ENCODE measurements at regions not wholly inside any gene's neighbourhood (a gene's known extent, or its start where the extent isn't known, plus 50 kb on each side); places are given as distances from the start of the nearest gene placed in this dataset.

- H3K36me3 ChIP-seq (ENCODE audit: control insufficient read depth in 5 of 5, insufficient read depth in 5 of 5, low read length in 5 of 5): no peaks in the 10 kb centered on the region
- H3K27me3 ChIP-seq (ENCODE audit: control insufficient read depth in 5 of 5, insufficient read depth in 4 of 5, low read length in 5 of 5): no peaks in the 10 kb centered on the region
- H3K4me1 ChIP-seq (ENCODE audit: control insufficient read depth in 5 of 5, insufficient read depth in 5 of 5, low read length in 5 of 5): no peaks in the 10 kb centered on the region
- H3K9ac ChIP-seq (ENCODE audit: low read length in 5 of 5): no peak overlapping the region
- H3K9me3 ChIP-seq (ENCODE audit: control insufficient read depth in 5 of 5, low read length in 5 of 5): no peaks in the 10 kb centered on the region
- no peak overlapping the region for H3K4me3 ChIP-seq (ENCODE audit: low read depth in 1 of 5, low read length in 5 of 5)
- no peak overlapping the region for H3K27ac ChIP-seq (ENCODE audit: low read depth, low read length)
Observed at GRCh38 chr3:159632128-159632527, 356.5 kb upstream of the IL12A start.

DNA sequence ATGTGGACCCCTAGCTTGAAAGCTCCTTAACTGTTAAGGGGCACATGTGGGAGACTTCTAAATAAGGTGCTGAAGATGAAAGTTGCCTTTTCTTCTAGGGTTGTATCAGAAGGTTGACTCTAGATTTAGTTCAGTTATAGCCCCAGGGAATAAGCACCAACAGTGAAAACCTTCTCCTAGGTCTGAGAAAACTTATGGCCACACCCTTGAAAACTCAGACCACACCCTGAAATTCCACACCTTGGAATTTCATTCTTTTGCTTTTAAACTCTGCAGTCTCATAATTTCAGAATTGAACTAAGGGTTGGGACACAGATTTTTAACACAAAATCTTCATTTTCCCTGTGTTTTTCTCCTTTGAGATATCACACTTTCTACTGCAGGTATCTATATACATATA is 355.8 kb upstream of the IL12A start:
- H3K27me3 ChIP-seq (ENCODE audit: control insufficient read depth in 5 of 5, insufficient read depth in 4 of 5, low read length in 5 of 5): no peaks in the 10 kb centered on the region
- H3K27ac ChIP-seq (ENCODE audit: low read depth, low read length): no peak overlapping the region
- H3K36me3 ChIP-seq (ENCODE audit: control insufficient read depth in 5 of 5, insufficient read depth in 5 of 5, low read length in 5 of 5): no peaks in the 10 kb centered on the region
- H3K9ac ChIP-seq (ENCODE audit: low read length in 5 of 5): no peak overlapping the region
- no peak overlapping the region for H3K4me3 ChIP-seq (ENCODE audit: low read depth in 1 of 5, low read length in 5 of 5)
- H3K9me3 ChIP-seq (ENCODE audit: control insufficient read depth in 5 of 5, low read length in 5 of 5): no peaks in the 10 kb centered on the region
- H3K4me1 ChIP-seq (ENCODE audit: control insufficient read depth in 5 of 5, insufficient read depth in 5 of 5, low read length in 5 of 5): no peaks in the 10 kb centered on the region

- Histone ChIP-seq H3K27me3 (ENCODE audit: control insufficient read depth in 5 of 5, insufficient read depth in 4 of 5, low read length in 5 of 5) (no peaks in the 10 kb centered on the region), H3K9ac (ENCODE audit: low read length in 5 of 5) (no peak overlapping the region), H3K27ac (ENCODE audit: low read depth, low read length) (no peak overlapping the region), H3K9me3 (ENCODE audit: control insufficient read depth in 5 of 5, low read length in 5 of 5) (no peaks in the 10 kb centered on the region), H3K4me3 (ENCODE audit: low read depth in 1 of 5, low read length in 5 of 5) (no peak overlapping the region), H3K36me3 (ENCODE audit: control insufficient read depth in 5 of 5, insufficient read depth in 5 of 5, low read length in 5 of 5) (no peaks in the 10 kb centered on the region), H3K4me1 (ENCODE audit: control insufficient read depth in 5 of 5, insufficient read depth in 5 of 5, low read length in 5 of 5) (no peaks in the 10 kb centered on the region)
Observed at GRCh38 chr3:159634483-159634882, 354.2 kb upstream of the IL12A start.

- Histone ChIP-seq H3K4me1 (ENCODE audit: control insufficient read depth in 5 of 5, insufficient read depth in 5 of 5, low read length in 5 of 5) (no peaks in the 10 kb centered on the region), H3K36me3 (ENCODE audit: control insufficient read depth in 5 of 5, insufficient read depth in 5 of 5, low read length in 5 of 5) (no peaks in the 10 kb centered on the region), H3K9me3 (ENCODE audit: control insufficient read depth in 5 of 5, low read length in 5 of 5) (no peaks in the 10 kb centered on the region), H3K27ac (ENCODE audit: low read depth, low read length) (no peak overlapping the region), H3K27me3 (ENCODE audit: control insufficient read depth in 5 of 5, insufficient read depth in 4 of 5, low read length in 5 of 5) (no peaks in the 10 kb centered on the region), H3K9ac (ENCODE audit: low read length in 5 of 5) (no peak overlapping the region), H3K4me3 (ENCODE audit: low read depth in 1 of 5, low read length in 5 of 5) (no peak overlapping the region)
Observed at GRCh38 chr3:159635047-159635641, 353.5 kb upstream of the IL12A start.

DNA sequence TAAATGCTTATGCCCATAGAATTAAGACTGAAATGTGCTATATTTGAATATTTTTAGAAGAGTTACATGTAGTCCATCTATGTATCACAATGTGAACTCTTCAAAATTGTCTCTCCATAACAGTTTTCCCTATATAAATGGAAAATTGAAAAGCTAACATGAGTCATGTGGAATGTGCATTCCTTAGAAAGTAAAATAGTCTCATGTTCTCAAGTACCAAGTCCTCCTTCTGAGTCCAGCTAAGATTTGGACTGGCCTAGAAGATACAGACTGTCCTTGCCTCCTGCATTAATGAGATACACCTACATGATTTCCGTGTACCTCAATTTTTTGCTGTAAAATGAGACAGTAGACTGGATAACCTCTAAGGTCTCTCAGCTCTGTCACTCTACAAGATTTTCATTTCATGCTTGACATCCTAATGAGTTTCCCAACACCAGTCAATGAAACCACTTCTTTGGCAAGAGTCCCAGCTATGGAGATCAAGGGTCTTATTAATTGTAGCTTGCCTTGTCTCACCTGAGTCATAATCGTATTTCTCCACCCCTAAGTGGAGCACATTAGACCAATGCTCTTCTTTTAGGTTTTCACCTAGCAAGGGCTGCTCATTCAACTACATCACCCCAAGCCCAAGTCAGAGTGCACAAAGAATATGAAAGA is 350.6 kb upstream of the IL12A start:
- Histone ChIP-seq H3K4me3 (ENCODE audit: low read depth in 1 of 5, low read length in 5 of 5) (no peak overlapping the region), H3K4me1 (ENCODE audit: control insufficient read depth in 5 of 5, insufficient read depth in 5 of 5, low read length in 5 of 5) (no peaks in the 10 kb centered on the region), H3K36me3 (ENCODE audit: control insufficient read depth in 5 of 5, insufficient read depth in 5 of 5, low read length in 5 of 5) (no peaks in the 10 kb centered on the region), H3K27me3 (ENCODE audit: control insufficient read depth in 5 of 5, insufficient read depth in 4 of 5, low read length in 5 of 5) (no peaks in the 10 kb centered on the region), H3K27ac (ENCODE audit: low read depth, low read length) (no peak overlapping the region), H3K9ac (ENCODE audit: low read length in 5 of 5) (no peak overlapping the region), H3K9me3 (ENCODE audit: control insufficient read depth in 5 of 5, low read length in 5 of 5) (no peaks in the 10 kb centered on the region)

GRCh38 chr3:159640225-159640624 is 348.4 kb upstream of the IL12A start:
- no peaks in the 10 kb centered on the region for H3K9me3 ChIP-seq (ENCODE audit: control insufficient read depth in 5 of 5, low read length in 5 of 5)
- no peaks in the 10 kb centered on the region for H3K27me3 ChIP-seq (ENCODE audit: control insufficient read depth in 5 of 5, insufficient read depth in 4 of 5, low read length in 5 of 5)
- H3K4me3 ChIP-seq (ENCODE audit: low read depth in 1 of 5, low read length in 5 of 5): no peak overlapping the region
- H3K9ac ChIP-seq (ENCODE audit: low read length in 5 of 5): no peak overlapping the region
- H3K27ac ChIP-seq (ENCODE audit: low read depth, low read length): no peak overlapping the region
- no peaks in the 10 kb centered on the region for H3K4me1 ChIP-seq (ENCODE audit: control insufficient read depth in 5 of 5, insufficient read depth in 5 of 5, low read length in 5 of 5)
- H3K36me3 ChIP-seq (ENCODE audit: control insufficient read depth in 5 of 5, insufficient read depth in 5 of 5, low read length in 5 of 5): no peaks in the 10 kb centered on the region

DNA sequence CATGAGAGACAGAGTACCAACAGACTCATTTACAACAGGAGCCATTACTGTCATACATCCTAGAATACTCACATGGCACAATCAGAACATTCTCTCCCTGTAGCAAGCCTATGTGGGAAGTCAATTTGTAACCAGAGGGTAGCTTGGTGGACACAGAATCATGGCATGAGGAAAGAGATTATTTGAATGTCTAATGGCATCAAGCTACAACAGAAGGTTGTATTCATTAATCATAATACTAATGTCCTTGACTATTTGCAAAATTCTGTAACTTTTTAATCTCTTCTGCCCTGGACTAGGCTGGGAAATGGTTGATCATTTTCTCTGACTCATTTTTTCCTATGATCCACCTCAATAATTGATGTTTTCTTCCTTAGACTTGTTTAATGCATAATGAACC is 345.2 kb upstream of the IL12A start:
- Histone ChIP-seq H3K27ac (ENCODE audit: low read depth, low read length) (no peak overlapping the region), H3K9me3 (ENCODE audit: control insufficient read depth in 5 of 5, low read length in 5 of 5) (no peaks in the 10 kb centered on the region), H3K36me3 (ENCODE audit: control insufficient read depth in 5 of 5, insufficient read depth in 5 of 5, low read length in 5 of 5) (no peaks in the 10 kb centered on the region), H3K4me3 (ENCODE audit: low read depth in 1 of 5, low read length in 5 of 5) (no peak overlapping the region), H3K27me3 (ENCODE audit: control insufficient read depth in 5 of 5, insufficient read depth in 4 of 5, low read length in 5 of 5) (no peaks in the 10 kb centered on the region), H3K9ac (ENCODE audit: low read length in 5 of 5) (no peak overlapping the region), H3K4me1 (ENCODE audit: control insufficient read depth in 5 of 5, insufficient read depth in 5 of 5, low read length in 5 of 5) (peaks cover 0 to 4% (median 0%) of the 10 kb centered on the region in 5 donors)

- Histone ChIP-seq H3K36me3 (ENCODE audit: control insufficient read depth in 5 of 5, insufficient read depth in 5 of 5, low read length in 5 of 5) (no peaks in the 10 kb centered on the region), H3K9ac (ENCODE audit: low read length in 5 of 5) (no peak overlapping the region), H3K4me3 (ENCODE audit: low read depth in 1 of 5, low read length in 5 of 5) (no peak overlapping the region), H3K9me3 (ENCODE audit: control insufficient read depth in 5 of 5, low read length in 5 of 5) (no peaks in the 10 kb centered on the region), H3K4me1 (ENCODE audit: control insufficient read depth in 5 of 5, insufficient read depth in 5 of 5, low read length in 5 of 5) (peaks cover 0 to 4% (median 0%) of the 10 kb centered on the region in 5 donors), H3K27ac (ENCODE audit: low read depth, low read length) (no peak overlapping the region), H3K27me3 (ENCODE audit: control insufficient read depth in 5 of 5, insufficient read depth in 4 of 5, low read length in 5 of 5) (no peaks in the 10 kb centered on the region)
Observed at GRCh38 chr3:159645874-159646273, 342.8 kb upstream of the IL12A start.

DNA sequence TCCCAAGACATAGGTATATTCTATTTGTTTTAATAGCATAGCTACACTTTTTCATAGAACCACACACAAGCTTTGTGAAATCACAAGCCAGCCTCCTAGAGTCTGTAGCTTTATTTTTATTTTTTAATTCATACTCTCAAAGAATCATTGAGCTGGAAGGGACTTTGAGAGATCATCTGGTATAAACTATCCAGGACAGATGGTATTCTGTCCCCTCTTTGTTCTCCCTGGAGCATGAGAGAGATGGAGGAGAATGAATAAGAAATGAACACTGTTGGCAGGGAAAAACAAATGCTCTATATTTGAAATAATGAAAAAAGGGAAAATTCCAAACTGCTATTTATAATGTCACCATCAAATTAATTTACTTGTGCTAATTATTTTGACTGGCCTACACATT is 338.7 kb upstream of the IL12A start:
- H3K4me1 ChIP-seq (ENCODE audit: control insufficient read depth in 5 of 5, insufficient read depth in 5 of 5, low read length in 5 of 5): peaks cover 0 to 4% (median 0%) of the 10 kb centered on the region in 5 donors
- no peaks in the 10 kb centered on the region for H3K27me3 ChIP-seq (ENCODE audit: control insufficient read depth in 5 of 5, insufficient read depth in 4 of 5, low read length in 5 of 5)

GRCh38 chr3:159650726-159651125 is 337.9 kb upstream of the IL12A start:
- no peak overlapping the region for H3K4me3 ChIP-seq (ENCODE audit: low read depth in 1 of 5, low read length in 5 of 5)
- H3K4me1 ChIP-seq (ENCODE audit: control insufficient read depth in 5 of 5, insufficient read depth in 5 of 5, low read length in 5 of 5): peaks cover 0 to 4% (median 0%) of the 10 kb centered on the region in 5 donors
- no peaks in the 10 kb centered on the region for H3K36me3 ChIP-seq (ENCODE audit: control insufficient read depth in 5 of 5, insufficient read depth in 5 of 5, low read length in 5 of 5)
- H3K9me3 ChIP-seq (ENCODE audit: control insufficient read depth in 5 of 5, low read length in 5 of 5): no peaks in the 10 kb centered on the region
- no peaks in the 10 kb centered on the region for H3K27me3 ChIP-seq (ENCODE audit: control insufficient read depth in 5 of 5, insufficient read depth in 4 of 5, low read length in 5 of 5)
- H3K9ac ChIP-seq (ENCODE audit: low read length in 5 of 5): no peak overlapping the region
- no peak overlapping the region for H3K27ac ChIP-seq (ENCODE audit: low read depth, low read length)

More for the DNA sequence above, 338.7 kb upstream of the IL12A start:
- H3K9me3 ChIP-seq (ENCODE audit: control insufficient read depth in 5 of 5, low read length in 5 of 5): no peaks in the 10 kb centered on the region
- no peak overlapping the region for H3K4me3 ChIP-seq (ENCODE audit: low read depth in 1 of 5, low read length in 5 of 5)
- no peak overlapping the region for H3K27ac ChIP-seq (ENCODE audit: low read depth, low read length)
- no peak overlapping the region for H3K9ac ChIP-seq (ENCODE audit: low read length in 5 of 5)
- no peaks in the 10 kb centered on the region for H3K36me3 ChIP-seq (ENCODE audit: control insufficient read depth in 5 of 5, insufficient read depth in 5 of 5, low read length in 5 of 5)
